ENCODE measurements at regions not wholly inside any gene's neighbourhood (a gene's known extent, or its start where the extent isn't known, plus 50 kb on each side); places are given as distances from the start of the nearest gene placed in this dataset.
"Not testable (repeated sequence)": the region's sequence is repeated elsewhere in the genome, so short reads cannot be mapped to it uniquely, and the experiment has no call there.

DNA sequence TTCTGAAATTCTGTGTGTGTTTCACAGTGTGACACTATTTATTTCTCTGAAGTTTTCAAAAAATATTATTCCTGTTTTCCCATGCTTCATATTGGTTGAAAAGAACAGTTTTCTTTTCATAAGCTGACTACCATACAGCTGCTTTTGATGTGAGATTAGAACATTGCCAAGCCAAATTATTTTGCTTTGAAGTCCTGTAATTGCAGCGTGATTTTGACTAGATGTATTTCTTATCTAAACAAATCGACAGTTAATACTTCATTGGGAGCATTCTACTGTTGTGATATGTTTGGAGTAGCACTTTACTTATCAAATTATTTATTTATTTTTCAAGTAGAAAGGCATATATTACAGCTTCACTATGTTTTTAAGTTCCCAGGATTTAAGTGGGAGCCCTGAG lies 132.0 kb downstream of the DACT1 start:
- H3K4me3 ChIP-seq (ENCODE audit: control insufficient read depth, low read depth, low read length) = no peak overlapping the region
- TF ChIP-seq, protein P1, sequence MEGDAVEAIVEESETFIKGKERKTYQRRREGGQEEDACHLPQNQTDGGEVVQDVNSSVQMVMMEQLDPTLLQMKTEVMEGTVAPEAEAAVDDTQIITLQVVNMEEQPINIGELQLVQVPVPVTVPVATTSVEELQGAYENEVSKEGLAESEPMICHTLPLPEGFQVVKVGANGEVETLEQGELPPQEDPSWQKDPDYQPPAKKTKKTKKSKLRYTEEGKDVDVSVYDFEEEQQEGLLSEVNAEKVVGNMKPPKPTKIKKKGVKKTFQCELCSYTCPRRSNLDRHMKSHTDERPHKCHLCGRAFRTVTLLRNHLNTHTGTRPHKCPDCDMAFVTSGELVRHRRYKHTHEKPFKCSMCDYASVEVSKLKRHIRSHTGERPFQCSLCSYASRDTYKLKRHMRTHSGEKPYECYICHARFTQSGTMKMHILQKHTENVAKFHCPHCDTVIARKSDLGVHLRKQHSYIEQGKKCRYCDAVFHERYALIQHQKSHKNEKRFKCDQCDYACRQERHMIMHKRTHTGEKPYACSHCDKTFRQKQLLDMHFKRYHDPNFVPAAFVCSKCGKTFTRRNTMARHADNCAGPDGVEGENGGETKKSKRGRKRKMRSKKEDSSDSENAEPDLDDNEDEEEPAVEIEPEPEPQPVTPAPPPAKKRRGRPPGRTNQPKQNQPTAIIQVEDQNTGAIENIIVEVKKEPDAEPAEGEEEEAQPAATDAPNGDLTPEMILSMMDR (IDR thresholded peaks at IDR 0.05; ENCODE audit: control insufficient read depth, insufficient read depth, low read depth, low read length, missing control alignments) = no peak
- DNase-seq (ENCODE audit: low read depth) = no peak

- TF ChIP-seq, protein P1 (IDR thresholded peaks at IDR 0.05; ENCODE audit: control insufficient read depth, insufficient read depth, low read depth, low read length, missing control alignments) = no peak
- H3K4me3 ChIP-seq (ENCODE audit: control insufficient read depth, low read depth, low read length) = no peak overlapping the region
- DNase-seq (ENCODE audit: low read depth) = no peak
These were observed 132.8 kb downstream of the DACT1 start for GRCh38 chr14:58770491-58770982.

GRCh38 chr14:58771016-58771415 lies 133.3 kb downstream of the DACT1 start:
- H3K4me3 ChIP-seq (ENCODE audit: control insufficient read depth, low read depth, low read length) = no peak overlapping the region
- TF ChIP-seq, protein P1 (IDR thresholded peaks at IDR 0.05; ENCODE audit: control insufficient read depth, insufficient read depth, low read depth, low read length, missing control alignments) = no peak
- no peak for DNase-seq (ENCODE audit: low read depth)

DNA sequence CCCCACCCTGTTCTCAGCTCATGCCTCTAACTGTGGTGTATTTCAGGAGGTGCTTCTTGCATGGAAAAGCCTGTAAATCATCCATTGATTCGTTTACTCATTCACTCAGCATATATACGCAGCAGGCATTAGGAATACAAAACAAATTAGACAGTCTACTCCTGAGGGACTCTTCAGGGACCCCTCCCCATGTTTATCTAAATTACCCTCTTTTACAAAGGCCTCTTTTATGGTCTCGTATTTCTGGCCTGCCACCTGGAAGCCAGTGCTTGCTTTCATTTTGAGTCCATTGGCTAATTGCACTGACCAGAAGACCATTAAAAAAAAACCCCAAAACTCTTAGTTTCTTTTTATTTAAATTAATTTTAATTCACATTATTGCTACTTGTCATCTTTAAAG lies 134.4 kb downstream of the DACT1 start:
- no peak for DNase-seq (ENCODE audit: low read depth)
- no peak overlapping the region for H3K4me3 ChIP-seq (ENCODE audit: control insufficient read depth, low read depth, low read length)
- TF ChIP-seq, protein P1 (IDR thresholded peaks at IDR 0.05; ENCODE audit: control insufficient read depth, insufficient read depth, low read depth, low read length, missing control alignments) = no peak

GRCh38 chr14:58772794-58773620 lies 135.2 kb downstream of the DACT1 start:
- no peak overlapping the region for H3K4me3 ChIP-seq (ENCODE audit: control insufficient read depth, low read depth, low read length)
- no peak for DNase-seq (ENCODE audit: low read depth)
- TF ChIP-seq, protein P1 (IDR thresholded peaks at IDR 0.05; ENCODE audit: control insufficient read depth, insufficient read depth, low read depth, low read length, missing control alignments) = no peak

GRCh38 chr14:58774531-58774930 lies 136.8 kb downstream of the DACT1 start:
- no peak overlapping the region for H3K4me3 ChIP-seq (ENCODE audit: control insufficient read depth, low read depth, low read length)
- TF ChIP-seq, protein P1 (IDR thresholded peaks at IDR 0.05; ENCODE audit: control insufficient read depth, insufficient read depth, low read depth, low read length, missing control alignments) = no peak
- DNase-seq (ENCODE audit: low read depth) = no peak

DNA sequence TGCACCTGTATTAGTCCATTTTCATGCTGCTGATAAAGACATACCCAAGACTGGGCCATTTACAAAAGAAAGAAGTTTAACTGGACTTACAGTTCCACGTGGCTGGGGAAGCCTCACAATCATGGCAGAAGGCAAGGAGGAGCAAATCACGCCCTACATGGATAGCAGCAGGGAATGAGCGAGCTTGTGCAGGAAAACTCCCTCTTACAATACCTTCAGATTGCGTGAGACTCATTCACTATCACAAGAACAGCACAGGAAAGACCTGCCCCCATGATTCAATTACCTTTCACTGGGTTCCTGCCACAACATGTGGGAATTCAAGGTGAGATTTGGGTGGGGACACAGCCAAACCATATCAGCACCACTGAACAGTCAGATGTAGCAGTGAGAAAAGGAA lies 137.4 kb downstream of the DACT1 start:
- H3K4me3 ChIP-seq (ENCODE audit: control insufficient read depth, low read depth, low read length); DNase-seq (ENCODE audit: low read depth): not testable (repeated sequence)
